ENCODE measurements at regions not wholly inside any gene's neighbourhood (a gene's known extent, or its start where the extent isn't known, plus 50 kb on each side); places are given as distances from the start of the nearest gene placed in this dataset.

- no peak overlapping the region for H3K4me3 ChIP-seq (ENCODE audit: insufficient read depth, low read length, poor library complexity, severe bottlenecking)
- no peak for TF ChIP-seq EZH2phosphoT487 (conservative IDR thresholded peaks at IDR 0.05; ENCODE audit: low read length)
- TF ChIP-seq, protein P1, sequence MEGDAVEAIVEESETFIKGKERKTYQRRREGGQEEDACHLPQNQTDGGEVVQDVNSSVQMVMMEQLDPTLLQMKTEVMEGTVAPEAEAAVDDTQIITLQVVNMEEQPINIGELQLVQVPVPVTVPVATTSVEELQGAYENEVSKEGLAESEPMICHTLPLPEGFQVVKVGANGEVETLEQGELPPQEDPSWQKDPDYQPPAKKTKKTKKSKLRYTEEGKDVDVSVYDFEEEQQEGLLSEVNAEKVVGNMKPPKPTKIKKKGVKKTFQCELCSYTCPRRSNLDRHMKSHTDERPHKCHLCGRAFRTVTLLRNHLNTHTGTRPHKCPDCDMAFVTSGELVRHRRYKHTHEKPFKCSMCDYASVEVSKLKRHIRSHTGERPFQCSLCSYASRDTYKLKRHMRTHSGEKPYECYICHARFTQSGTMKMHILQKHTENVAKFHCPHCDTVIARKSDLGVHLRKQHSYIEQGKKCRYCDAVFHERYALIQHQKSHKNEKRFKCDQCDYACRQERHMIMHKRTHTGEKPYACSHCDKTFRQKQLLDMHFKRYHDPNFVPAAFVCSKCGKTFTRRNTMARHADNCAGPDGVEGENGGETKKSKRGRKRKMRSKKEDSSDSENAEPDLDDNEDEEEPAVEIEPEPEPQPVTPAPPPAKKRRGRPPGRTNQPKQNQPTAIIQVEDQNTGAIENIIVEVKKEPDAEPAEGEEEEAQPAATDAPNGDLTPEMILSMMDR (IDR thresholded peaks at IDR 0.05; ENCODE audit: insufficient read depth, low read length, poor library complexity, severe bottlenecking): no peak
- no peak overlapping the region for H3K9ac ChIP-seq (ENCODE audit: low read length)
- H3K9me3 ChIP-seq (ENCODE audit: insufficient read depth, low read length): no peaks in the 10 kb centered on the region
- H2AFZ ChIP-seq (ENCODE audit: low read depth, low read length, severe bottlenecking): no peak overlapping the region
- no peaks in the 10 kb centered on the region for H3K79me2 ChIP-seq (ENCODE audit: insufficient read depth, low read length)
- no peaks in the 10 kb centered on the region for H3F3A ChIP-seq (ENCODE audit: insufficient read depth)
- 0 out of 2 replicates have a peak, but pooled peaks cover 3% of the 10 kb centered on the region for H3K27me3 ChIP-seq (ENCODE audit: low read length)
- H4K20me1 ChIP-seq (ENCODE audit: low read depth, low read length): no peaks in the 10 kb centered on the region
- no peaks in the 10 kb centered on the region for H3K36me3 ChIP-seq (ENCODE audit: low read length)
- H3K4me2 ChIP-seq (ENCODE audit: low read depth, low read length, poor library complexity, severe bottlenecking): no peak overlapping the region
- H3K9me2 ChIP-seq (replicated peaks; ENCODE audit: insufficient read depth, low read length): no peaks in the 10 kb centered on the region
- no peak overlapping the region for H3K27ac ChIP-seq (ENCODE audit: low read depth, low read length)
Measured at GRCh38 chr7:12868027-12868426, 180.6 kb downstream of the ARL4A start.

DNA sequence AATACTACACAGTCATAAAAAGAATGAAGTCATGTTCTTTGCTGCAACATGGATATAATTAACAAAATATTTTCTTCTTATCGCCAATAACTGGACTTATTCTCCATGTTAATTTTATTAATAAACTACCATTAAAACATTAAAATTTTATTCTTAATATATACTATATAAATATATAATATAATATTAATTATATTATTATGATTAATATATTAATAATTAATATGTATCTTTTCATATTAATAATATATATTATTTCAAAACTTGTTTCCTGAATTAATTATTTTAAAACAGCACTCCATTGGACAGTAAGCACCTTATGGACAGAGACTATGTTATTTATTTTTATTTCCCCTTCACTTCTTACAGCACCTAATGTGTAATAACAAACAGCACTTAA lies 182.8 kb downstream of the ARL4A start:
- Histone ChIP-seq H4K20me1 (ENCODE audit: low read depth, low read length) (no peaks in the 10 kb centered on the region), H3K27me3 (ENCODE audit: low read length) (0 out of 2 replicates have a peak, but pooled peaks cover 3% of the 10 kb centered on the region), H3K9ac (ENCODE audit: low read length) (no peak overlapping the region), H3K27ac (ENCODE audit: low read depth, low read length) (no peak overlapping the region), H3K4me3 (ENCODE audit: insufficient read depth, low read length, poor library complexity, severe bottlenecking) (no peak overlapping the region), H2AFZ (ENCODE audit: low read depth, low read length, severe bottlenecking) (no peak overlapping the region), H3K79me2 (ENCODE audit: insufficient read depth, low read length) (no peaks in the 10 kb centered on the region), H3K9me2 (replicated peaks; ENCODE audit: insufficient read depth, low read length) (no peaks in the 10 kb centered on the region), H3K36me3 (ENCODE audit: low read length) (no peaks in the 10 kb centered on the region), H3F3A (ENCODE audit: insufficient read depth) (no peaks in the 10 kb centered on the region), H3K9me3 (ENCODE audit: insufficient read depth, low read length) (0 out of 2 replicates have a peak, but pooled peaks cover under 1% of the 10 kb centered on the region), H3K4me2 (ENCODE audit: low read depth, low read length, poor library complexity, severe bottlenecking) (no peak overlapping the region)
- TF ChIP-seq, protein P1 (IDR thresholded peaks at IDR 0.05; ENCODE audit: insufficient read depth, low read length, poor library complexity, severe bottlenecking): no peak
- no peak for TF ChIP-seq EZH2phosphoT487 (conservative IDR thresholded peaks at IDR 0.05; ENCODE audit: low read length)

- Histone ChIP-seq H3K79me2 (ENCODE audit: insufficient read depth, low read length) (no peaks in the 10 kb centered on the region), H2AFZ (ENCODE audit: low read depth, low read length, severe bottlenecking) (no peak overlapping the region), H3K4me3 (ENCODE audit: insufficient read depth, low read length, poor library complexity, severe bottlenecking) (no peak overlapping the region), H3K9ac (ENCODE audit: low read length) (no peak overlapping the region), H3K4me2 (ENCODE audit: low read depth, low read length, poor library complexity, severe bottlenecking) (no peak overlapping the region), H3K27ac (ENCODE audit: low read depth, low read length) (no peak overlapping the region), H3K9me2 (replicated peaks; ENCODE audit: insufficient read depth, low read length) (no peaks in the 10 kb centered on the region), H3K9me3 (ENCODE audit: insufficient read depth, low read length) (0 out of 2 replicates have a peak, but pooled peaks cover 4% of the 10 kb centered on the region), H3K27me3 (ENCODE audit: low read length) (0 out of 2 replicates have a peak, but pooled peaks cover 3% of the 10 kb centered on the region), H4K20me1 (ENCODE audit: low read depth, low read length) (no peaks in the 10 kb centered on the region), H3F3A (ENCODE audit: insufficient read depth) (no peaks in the 10 kb centered on the region), H3K36me3 (ENCODE audit: low read length) (no peaks in the 10 kb centered on the region)
- TF ChIP-seq, protein P1 (IDR thresholded peaks at IDR 0.05; ENCODE audit: insufficient read depth, low read length, poor library complexity, severe bottlenecking): no peak
Measured at GRCh38 chr7:12872487-12872886, 185.1 kb downstream of the ARL4A start.

Measured in SU-DHL-6 (cell line).